HG03066 (cell line): ENCODE measurements at regions not wholly inside any gene's neighbourhood (a gene's known extent, or its start where the extent isn't known, plus 50 kb on each side); places are given as distances from the start of the nearest gene placed in this dataset.
"Not testable (repeated sequence)": the region's sequence is repeated elsewhere in the genome, so short reads cannot be mapped to it uniquely, and the experiment has no call there.

Experiments used
- ATAC-seq: cut with Tn5 transposase; IDR thresholded peaks from one replicate; pipeline ENCODE4 v1.9.1; 2021; ENCODE audit warnings: low read depth; ENCODE audit not compliant: unreplicated experiment

GRCh38 chr6:6474170-6474920 lies 114.2 kb upstream of the LY86 start:
- ATAC-seq, result no peak

DNA sequence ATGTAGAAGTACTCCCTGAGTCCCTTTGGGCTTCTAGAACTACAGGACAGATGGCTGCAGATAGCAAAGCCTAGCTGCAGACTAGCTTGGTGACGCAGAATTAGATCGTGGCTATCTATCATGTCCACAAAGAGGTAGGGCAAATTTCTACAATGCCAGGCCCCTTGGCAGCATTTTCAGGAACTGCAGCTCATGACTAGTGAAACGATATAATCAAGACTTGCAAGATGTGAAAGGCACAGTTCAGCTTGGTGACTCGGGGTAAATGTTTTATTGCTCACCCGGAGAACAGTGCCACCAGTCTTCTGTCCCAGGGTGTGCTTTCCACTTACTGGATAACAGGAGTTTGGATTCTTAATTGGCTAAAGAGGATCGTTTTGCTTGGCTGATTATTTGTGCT lies 108.7 kb upstream of the LY86 start:
- no peak for ATAC-seq

GRCh38 chr6:6482256-6482655 lies 106.3 kb upstream of the LY86 start:
- no peak for ATAC-seq

DNA sequence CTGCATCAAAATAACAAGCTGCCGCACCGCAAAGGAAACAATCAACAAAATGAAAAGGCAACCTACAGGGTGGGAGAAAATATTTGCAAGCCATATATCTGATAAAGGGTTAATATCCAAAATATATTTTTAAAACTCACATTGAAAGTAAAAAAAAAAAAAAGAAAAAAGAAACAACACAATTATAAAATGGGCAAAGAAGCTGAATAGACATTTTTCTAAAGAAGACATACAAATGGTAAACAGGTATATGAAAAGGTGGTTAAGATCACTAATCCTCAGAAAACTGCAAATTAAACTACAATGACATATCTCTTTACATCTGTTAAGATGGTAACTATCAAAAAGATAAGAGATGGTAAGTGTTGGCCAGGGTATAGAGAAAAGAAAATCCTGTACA lies 105.4 kb upstream of the LY86 start:
- no peak for ATAC-seq

DNA sequence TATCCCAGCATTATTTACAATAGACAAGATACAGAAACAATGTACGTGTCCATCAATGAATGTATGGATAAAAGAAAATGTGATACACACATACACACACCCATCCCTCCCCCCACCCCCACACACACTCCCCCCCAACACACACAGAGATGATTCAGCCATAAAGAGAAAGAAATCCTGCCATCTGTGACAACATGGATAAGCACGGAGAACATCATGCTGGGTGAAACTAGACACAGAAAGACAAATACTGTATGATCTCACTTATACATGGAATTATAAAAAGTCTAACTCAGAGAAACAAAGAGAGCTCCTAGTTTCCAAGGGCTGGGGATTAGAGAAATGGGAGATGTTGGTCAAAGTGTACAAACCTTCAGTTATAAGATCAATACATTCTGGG lies 104.8 kb upstream of the LY86 start:
- ATAC-seq, result no peak

GRCh38 chr6:6484681-6485080 lies 103.8 kb upstream of the LY86 start:
- ATAC-seq, result no peak

GRCh38 chr6:6486595-6486994 lies 101.9 kb upstream of the LY86 start:
- no peak for ATAC-seq

GRCh38 chr6:6491761-6492160 lies 96.8 kb upstream of the LY86 start:
- ATAC-seq, result no peak

- ATAC-seq, result no peak
These were observed 95.8 kb upstream of the LY86 start for GRCh38 chr6:6492675-6493074.

DNA sequence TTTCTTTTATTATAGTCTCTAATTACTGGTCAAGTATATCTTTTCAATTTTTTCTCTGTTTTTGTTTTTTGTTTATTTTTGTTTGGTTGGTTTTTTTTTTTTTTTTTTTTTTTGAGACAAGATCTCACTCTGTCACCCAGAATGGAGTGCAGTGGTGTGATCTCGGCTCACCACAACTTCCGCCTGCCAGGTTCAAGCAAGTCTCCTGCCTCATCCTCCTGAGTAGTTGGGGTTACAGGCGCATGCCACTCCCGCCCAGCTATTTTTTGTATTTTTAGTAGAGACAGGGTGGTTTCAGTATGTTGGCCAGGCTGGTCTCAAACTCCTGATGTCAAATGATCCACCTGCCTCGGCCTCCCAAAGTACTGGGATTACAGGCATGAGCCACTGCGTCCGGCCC lies 94.4 kb upstream of the LY86 start:
- not testable (repeated sequence) for ATAC-seq

DNA sequence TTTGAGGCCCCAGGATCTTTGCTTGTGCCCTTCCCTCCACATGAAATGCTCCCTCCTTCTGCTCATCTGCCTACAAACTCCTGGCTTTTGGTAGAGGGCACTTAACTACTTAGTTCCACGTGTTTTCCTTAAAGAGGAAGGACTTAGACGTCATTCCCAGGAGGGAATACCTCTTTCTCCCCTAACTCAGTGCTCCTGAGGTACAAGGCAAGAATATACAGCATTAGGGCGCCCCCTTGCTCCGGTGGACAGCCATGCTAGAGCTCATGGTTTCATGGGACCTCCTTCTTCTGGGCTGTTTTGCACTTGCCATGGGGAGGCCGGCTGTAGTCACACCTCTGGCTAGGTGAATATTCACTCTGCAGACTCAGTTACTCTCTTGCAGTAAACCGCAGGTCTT lies 93.8 kb upstream of the LY86 start:
- ATAC-seq, result no peak

- no peak for ATAC-seq
These were observed 92.7 kb upstream of the LY86 start for GRCh38 chr6:6495851-6496250.

GRCh38 chr6:6497541-6497940 lies 91.0 kb upstream of the LY86 start:
- ATAC-seq, result no peak

DNA sequence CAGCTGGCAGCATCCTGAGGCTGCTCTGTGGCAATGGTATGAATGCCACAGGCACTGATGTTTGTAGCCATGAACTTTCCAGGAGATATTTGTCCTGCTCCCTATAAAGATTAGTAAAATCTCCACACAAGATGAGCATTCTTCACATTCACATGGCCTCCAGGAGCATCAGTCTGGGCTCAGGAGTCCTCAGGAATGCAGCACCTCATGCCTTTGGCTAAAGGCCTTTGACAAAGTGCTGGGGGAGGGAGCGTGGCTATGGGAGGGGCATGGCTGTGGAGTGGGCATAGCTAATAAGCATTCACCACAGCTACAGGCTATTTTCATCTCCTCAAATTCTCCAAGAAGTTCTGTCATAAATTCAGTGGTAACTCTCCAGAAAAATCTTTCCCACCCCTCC lies 90.5 kb upstream of the LY86 start:
- ATAC-seq, result no peak

- no peak for ATAC-seq
These were observed 85.3 kb upstream of the LY86 start for GRCh38 chr6:6503191-6503590.

DNA sequence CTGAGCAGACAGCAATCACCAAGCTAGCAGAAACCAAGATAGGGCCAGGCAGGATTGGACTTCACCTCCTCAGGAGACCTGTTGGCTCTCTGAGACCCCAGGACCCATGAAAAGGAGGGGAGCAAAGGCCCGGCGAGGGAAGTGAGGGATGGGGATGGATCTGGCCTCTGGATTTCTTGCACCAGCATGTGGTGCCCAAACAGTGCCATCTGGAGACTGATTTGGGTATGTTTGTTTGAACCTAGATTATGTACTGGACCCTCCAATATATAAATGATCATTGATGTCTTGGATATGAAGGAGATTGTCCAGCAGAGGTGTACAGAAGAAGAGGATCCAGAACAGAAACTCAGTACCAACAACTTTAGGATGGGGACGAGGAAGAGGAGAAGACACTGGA lies 83.4 kb upstream of the LY86 start:
- no peak for ATAC-seq

DNA sequence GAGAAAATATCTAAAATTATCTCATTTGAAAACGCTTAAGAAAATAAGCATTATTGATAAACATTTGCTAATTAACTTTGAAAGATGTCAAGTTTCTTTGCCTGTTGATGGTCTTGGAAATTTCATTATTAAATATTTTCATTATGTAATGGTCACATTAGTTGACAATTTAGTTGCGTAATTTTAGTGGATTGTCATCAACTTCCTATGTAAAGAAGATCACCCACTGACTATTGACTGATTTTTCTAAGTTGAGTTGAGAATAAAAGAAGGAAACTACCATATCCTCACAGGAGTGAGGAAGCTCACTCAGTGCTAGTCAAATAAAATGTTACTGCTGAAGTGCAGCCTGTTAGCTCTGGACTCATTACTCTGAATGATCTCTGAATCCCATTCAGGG lies 79.9 kb upstream of the LY86 start:
- ATAC-seq, result no peak

GRCh38 chr6:6509284-6509683 lies 79.2 kb upstream of the LY86 start:
- ATAC-seq, result no peak

DNA sequence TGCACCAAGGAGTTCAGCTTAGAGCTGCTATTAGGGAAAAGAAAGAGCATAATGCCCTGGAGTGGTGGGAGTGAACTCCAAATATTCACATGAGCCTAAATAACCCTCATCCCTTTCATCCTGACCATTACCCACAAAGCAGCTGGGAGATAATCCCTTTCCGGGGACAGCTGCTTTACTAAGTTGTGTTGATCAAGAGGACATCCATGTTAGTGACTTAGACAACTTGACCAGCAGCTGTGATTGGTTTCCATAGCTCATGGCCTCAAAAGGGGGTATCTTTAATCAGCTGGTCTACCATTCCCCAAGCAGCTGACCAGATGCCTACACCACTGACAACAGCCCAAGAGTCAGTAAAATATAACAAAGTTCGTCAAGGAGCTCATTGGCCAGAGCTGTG lies 75.8 kb upstream of the LY86 start:
- no peak for ATAC-seq

DNA sequence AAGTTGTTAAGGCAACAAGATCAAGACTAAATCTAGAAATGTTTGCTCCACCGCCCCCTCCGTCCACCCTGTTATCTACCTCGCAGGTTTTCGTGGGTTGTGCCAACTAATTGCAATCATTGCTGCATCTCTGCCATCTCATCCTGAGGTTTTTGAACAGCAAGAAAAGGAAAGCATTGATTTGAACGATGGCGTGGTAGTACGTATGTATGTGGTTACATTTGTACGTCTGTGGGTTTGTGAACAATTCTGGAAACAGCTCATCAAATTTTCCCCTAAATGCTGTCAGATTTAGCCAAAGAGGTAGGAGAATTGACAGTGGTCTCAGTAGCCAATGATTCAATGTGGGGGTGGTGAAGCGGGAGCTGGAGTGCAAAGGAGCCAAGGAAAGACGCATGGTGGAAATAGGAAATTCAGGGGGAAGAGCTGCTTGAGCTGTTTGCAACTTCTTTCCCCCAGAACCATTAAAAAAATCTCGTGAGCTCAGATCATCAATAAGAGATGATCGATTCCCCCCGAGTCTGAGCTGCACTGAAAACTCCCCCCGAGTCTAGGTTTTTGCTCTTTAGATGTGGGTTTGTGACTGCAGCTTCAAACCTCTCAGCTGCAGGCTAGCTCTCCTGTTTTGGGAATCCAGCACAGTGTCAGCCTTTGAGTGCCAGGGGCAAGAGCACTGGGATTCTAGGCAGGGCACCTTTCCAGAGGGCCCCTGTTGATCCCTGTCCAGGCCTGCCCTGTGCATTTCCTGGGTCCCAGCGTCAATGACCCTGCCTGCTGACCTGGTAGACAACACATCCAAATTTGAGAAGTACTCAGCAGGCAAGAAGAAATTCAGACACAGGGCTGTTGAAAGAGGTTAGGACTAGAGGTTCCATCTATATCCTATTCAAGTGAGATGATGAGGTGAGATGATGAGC lies 72.6 kb upstream of the LY86 start:
- ATAC-seq, result peak; percentile 52

DNA sequence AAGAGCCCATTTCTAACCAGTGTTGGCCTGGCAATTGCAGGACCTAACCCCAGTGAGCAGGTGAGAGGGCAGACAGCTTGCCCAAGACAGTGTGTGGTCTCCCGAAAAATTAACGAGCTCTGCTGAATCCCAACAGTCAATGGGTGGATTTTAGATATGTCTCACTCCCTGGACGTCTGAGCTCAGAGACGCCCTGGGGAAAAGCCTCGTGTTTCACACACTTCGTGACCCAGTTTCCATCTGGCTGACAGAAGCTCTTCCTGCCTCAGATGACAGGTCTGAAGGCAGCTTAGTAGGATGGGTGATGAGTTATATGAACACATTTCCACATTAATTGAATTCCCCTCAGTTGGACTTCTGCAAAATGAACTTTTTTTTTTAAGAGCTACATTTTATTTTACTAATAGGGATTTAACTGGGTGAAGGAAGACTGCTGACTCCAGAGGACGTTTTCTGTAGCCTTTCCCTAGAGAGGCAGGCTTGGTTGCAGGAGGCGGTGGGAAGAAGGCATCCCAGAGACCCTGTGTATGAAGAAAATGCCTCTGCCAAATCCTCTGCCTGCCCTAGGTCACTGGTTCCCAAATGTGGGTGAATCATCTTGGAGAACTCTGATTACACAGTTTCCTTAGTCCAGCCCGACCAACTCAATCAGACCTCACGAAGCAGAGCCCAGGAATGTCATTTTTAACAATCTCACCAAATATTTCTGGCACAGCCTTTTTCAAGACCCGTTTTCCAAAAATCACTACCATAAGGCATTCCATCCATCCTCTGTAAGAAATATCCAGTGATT lies 71.7 kb upstream of the LY86 start:
- ATAC-seq, result no peak
